GOT3 (cell line): ENCODE measurements at regions not wholly inside any gene's neighbourhood (a gene's known extent, or its start where the extent isn't known, plus 50 kb on each side); places are given as distances from the start of the nearest gene placed in this dataset.

ENCODE experiments used
- DNase-seq: peaks from one replicate; lab custom pipeline; 2025; ENCODE audit warnings: mixed read lengths; lab: John Stamatoyannopoulos, UW

DNA sequence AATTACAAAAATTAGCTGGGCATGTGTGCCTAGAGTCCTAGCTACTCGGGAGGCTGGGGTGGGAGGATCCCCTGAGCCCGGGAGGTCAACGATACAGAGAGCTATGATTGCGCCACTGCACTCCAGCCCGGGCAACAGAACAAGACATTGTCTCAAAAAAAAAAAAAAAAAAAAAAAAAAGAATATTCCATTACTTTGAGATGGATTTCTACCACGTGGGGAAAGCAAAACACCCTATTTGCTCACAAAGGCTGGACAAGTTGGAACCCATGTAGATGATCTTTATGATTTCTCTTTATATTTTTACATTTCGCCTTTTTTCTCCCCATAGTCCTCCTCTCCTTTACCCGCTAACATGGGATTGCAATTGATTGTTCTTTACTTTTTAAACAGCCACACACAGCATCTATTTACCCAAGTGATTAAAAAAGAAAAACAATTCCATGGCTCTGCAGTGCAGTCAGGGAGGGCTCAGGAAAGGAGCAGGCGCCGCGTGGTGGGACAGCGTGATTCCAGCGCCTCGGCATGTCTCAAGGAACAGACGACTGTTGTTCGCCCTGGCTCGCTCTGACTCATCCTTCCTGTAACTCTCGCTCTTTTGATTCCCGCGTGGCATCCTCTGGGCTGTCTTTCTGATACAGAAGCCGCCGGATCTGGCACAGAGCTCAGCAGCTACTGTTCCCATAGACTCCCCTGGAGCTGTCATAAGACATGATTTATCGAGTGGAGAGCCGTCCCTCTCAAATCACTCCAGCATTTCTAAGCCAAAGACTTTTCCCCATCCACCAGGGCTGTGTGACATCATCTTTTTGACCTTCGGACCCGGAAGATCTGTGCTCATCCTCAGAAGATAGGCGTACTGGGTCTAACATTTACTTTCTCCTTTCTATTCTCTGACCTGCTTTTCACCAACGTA lies 230.4 kb upstream of the AGAP1 start:
- peak; percentile 46 for DNase-seq

DNA sequence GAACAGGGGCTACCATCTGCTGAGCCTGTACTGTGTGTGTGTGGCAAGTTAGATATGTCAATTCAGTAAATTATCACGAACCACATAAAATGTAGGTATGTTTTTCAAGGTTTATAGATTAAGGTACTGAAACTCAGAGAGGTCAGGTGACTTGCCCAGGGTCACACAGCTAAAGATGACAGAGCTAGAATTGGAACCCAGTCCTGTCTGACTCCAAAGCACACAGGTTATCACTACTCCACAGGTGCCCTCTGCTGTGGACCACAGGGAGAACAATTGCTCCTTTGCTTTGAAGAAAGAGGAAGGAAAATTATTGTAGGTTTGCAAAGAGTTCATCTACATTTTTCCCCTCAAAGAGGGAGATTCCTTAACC lies 229.7 kb upstream of the AGAP1 start:
- no peak for DNase-seq

DNA sequence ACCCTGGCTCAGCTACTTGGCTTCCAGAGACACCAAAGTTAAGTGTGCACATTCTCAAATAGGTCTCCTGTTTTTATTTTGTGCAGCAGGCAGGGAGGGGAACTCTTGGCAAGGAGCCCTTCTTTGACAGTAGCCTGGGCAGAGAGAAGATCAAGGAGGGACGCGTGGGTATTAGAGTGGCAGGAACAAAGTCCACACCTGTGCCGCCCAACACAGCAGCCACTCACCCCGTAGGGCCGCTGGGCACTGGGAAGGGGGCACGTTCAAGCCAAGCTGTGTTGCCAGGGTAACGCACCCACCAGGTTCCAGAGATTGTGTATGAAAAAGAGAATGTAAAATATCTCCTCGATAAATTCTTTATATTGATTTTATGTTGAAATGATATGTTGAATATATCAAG lies 229.3 kb upstream of the AGAP1 start:
- no peak for DNase-seq

DNA sequence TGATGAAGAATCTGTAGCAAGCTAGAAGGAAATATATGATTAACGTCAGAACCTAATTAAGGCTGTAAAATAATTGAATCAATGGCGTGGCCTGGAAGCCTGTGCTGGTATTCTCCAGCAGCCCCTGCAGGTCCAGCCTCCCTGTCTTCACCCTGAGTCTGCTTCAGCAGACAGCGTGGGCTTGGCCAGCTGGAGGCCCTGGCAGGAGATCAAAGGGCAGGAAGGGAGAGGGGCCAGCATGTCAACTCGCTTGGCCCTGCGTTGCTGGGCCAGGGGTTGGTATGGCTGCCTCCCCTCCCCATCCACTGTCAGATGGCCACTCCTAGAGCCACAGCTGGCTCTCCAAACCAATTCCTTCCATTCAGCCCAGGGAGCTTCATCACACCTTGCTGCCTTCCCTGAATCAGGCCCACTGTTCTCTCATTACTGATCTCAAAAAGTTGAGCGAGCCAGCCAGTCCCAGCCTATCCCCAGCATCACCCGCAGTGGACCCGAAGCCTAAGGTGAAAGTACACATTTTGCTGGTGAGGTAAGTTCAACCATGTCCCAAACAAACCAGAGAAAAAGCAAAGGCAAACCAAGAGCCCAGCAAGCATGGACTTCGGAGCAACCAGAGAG lies 228.4 kb upstream of the AGAP1 start:
- no peak for DNase-seq

DNA sequence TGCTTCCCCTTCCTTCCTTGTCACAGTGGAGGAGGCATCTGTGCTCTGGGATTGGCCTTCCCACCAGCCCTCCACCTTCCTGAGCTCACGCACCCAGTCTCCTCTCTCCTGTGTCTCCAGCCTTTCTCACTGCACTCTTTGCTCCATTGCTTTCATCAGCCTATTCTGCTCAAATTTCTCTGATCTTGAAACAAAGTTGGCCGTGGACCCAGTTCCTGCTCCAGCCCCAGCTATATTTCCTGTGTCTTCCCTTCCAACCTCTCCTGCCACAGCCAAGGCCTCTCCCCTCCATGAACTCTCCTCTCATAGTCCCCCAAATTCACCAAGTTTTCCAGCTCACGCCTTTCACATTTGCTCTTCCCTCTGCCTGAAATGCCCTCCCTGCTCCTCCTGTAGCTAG lies 226.6 kb upstream of the AGAP1 start:
- DNase-seq: no peak

DNA sequence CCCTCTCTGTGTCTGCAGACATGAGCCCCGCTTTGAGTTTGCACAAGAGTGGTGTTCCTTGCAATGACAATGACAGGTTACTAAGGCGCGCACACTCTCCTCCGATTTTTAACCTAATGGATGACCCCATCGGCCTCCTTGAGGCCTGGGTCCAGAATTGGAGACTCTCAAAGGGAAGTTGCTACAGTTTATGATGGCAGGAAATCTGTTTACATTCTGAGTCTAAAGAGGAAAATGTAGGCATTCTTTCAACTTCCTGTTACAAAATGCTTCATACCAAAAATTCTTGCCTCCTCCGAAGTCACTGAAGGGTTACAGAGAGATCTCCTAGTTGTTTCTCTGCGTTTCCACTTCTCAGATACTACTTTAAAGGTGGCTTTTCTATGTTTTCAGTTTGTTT lies 225.3 kb upstream of the AGAP1 start:
- no peak for DNase-seq

DNA sequence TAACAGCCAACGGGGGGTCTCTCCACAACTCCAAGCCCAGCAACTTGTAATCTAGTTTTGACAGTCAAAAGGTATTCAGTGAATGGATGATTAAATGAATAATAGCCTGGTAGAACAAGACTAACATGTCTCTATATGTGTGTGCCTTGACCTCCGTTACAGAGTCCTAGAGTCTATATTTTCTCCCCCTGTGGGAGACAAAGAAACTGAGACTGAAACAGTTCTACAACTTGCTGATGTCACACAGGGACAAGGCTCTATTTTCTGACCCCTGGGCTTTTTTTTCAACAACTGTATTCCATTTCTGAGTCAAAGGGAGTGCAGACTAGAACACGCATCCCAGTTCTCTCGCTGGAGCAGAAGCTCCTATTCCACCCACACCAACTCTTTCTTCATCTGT lies 223.6 kb upstream of the AGAP1 start:
- no peak for DNase-seq

DNA sequence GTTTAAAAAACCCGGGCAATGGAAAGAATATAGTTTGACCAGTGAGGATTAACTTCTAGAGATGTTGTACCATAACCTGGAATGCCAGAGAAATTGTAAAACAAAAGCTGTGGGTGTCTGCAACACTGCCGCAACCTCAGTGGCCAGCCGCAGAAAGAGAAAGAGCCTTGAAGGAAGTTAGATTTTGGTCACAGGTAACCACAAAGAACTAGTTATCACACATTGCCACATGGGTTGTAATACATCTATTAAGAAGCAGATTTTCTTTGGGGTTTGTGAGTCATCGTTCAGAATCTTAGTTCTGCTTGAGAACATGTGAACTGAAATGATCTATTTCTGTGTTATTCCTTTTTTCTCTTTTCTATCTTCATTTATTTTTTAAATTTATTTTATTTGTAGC lies 222.9 kb upstream of the AGAP1 start:
- no peak for DNase-seq

DNA sequence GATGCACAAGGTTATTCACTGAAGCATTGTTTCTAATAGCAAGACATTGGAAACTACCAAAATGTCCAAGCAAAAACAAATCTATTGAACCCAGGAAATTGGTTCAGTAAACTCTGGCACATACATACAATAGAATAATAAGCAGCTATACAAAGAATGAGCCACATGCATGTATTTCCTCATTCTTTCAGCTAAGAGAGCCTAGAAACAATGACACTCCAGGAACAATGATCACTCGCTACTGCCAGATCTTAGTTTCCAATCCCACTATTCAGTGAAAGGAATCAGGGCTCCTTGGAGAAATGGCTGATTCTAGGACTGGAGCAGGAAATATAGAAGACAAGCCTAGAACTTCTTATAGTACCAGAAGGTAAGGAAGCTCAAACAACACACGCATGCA lies 221.9 kb upstream of the AGAP1 start:
- no peak for DNase-seq

DNA sequence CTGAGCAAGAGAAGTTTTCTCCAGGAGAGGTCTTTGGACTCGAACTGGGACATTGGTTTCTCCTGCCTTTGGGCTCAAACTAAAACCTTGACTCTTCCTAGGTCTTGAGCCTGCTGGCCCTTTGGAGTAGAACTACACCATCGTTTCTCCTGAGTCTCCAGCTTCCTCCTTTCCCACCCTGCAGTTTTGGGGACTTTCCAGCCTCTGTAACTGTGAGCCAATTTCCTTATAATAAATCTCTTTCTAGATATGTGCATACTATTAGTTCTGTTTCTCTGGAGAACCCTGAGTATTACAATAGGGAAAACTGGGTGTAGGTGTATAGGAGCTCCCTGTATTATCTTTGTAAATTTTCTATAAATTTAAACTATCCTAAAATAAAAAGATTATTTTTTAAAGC lies 219.8 kb upstream of the AGAP1 start:
- no peak for DNase-seq

DNA sequence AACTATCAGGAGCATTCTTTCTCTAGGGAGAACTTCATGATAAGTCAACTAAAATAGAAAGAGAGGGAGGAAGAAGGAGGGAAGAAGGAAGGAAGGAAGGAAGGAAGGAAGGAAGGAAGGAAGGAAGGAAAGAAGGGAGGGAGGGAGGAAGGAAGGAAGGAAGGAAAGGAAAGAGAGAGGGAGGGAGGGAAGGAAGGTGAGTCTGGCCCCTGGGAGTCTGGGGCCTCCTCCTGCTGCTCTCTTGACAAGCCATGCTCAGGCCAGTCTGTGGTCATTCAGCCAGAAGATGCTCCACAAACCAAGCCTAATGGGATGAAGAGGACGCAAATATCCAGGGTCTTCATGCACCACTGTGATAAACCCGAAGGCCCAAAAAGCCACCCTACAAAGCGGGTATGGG lies 216.4 kb upstream of the AGAP1 start:
- DNase-seq: no peak

DNA sequence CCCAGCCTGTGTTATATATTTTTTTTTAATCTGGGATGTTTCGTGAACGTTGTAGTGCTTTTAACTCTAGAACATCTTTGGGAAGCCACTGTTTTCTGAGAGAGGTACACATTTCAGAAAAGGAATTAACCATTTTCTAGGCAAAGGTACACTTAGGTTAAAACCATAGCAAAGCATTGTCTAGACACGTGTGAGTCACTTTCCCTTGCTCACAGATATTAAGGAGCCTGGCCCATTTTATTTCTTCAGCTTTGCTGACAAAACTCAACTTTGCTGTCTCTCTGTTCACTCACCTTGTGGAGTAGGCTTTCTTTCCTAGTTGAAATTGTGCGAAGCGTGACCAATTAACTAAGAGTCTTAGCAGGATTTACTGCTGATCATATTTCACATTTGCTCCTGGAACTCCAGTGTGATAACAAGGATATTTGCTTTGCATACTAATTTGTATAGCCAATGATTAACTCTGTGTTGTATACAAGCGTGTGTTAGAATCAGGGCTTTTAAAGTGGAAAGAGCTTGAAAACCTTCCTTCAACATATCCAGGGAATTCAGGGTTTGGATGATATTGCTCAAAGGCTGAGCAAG lies 215.0 kb upstream of the AGAP1 start:
- no peak for DNase-seq

DNA sequence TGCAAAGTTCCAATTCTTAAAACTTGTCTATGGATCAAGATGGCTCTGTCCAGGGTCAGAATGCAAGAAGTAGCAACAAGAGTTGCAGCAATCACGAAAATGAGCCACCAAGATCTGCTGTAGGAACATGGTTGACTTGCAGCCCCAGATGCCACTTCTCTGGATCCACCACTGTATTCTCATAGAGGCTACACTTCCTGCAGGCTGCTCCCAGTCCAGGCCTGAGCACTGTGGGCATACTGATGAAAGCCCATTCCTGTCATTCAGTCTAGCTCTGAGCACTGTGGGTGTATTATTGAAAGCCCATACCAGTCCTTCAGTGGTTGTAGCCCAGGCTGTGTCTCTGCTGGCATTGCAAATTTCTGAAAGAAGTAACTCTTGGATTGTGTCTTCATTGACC lies 213.9 kb upstream of the AGAP1 start:
- DNase-seq: no peak

DNA sequence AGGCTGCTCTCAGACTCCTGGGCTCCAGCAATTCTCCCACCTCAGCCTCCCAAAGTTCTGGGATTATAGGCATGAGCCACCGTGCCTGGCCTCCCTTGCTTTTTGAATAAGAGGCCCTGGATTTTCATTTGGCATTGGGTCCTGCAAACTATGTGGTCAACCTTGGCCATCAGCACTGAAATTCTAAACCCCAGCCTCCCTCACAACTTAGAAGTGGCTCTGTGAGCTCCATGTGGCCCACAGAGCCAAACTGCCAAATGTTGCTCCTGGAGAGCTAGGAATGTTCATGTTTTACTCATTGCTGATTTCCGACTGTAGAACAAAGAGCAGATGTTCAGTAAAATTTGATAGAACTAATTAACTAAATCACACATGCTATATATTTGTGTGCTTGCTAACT lies 210.6 kb upstream of the AGAP1 start:
- no peak for DNase-seq

DNA sequence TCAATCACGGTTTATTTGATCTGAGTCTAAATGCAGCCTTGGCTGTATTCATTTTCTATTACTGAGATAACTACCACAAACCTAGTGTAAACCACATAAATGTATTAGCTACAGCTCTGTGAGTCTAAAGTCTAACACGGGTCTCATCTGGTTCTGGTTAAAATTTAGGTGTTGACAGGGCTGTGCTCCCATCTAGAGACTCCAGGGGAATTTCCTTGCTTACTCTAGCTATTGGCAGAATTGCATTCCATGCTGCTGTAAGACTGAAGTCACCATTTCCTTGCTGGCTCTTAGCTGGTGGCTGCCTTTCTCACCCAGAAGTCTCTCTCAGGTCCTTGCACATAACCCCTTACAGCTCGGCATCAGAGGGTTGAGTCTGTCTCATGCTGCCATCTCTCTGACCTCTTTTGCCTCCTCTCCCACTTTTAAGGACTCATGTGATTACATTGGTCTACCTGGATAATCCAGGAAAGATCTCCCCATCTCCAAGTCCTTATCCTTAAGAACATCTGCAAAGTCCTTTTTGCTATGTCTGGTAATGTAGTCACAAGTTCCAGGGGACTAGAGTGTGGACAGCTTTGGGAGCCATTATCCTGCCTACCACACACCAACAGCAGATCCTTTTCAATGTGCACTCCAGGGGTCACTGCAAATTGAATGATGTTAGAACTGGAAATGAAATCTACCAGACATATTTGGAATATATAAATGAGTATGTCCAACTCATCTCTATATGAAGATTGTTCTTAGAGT lies 207.0 kb upstream of the AGAP1 start:
- DNase-seq: no peak

DNA sequence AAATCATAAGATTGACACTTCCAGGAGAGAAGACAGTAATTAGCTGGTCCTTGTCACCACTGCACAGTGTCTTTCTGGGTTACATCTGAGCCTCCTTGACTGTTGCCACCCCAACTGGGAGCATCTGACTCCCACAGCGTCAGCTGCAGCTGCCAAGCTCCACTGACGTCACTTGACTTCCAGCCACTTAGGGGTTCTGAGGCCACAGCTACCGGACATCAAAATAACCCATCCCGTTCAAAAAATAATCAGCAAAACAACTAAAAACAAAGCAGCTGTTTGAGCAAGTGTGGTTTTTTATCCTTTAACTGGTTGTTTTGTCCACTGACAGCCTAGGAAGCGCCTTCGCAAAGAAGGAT lies 206.5 kb upstream of the AGAP1 start:
- no peak for DNase-seq

DNA sequence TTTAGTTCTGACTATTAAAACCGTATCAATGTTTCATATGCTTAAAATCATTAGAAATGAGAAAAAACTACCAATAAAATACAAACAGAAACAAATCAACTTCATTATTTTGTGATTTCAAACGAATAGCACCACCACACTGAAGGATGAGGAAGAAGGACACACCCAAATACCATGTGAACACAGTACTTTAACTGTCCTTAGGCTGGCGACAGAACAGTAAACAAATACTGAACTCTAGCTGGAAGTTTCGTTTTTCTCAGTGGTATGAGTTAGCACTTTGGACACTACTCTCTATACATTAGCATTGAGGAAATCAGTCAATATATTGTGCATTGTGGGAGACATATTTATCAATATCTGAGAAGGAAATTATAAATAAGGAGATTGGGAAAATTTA lies 202.4 kb upstream of the AGAP1 start:
- no peak for DNase-seq

DNA sequence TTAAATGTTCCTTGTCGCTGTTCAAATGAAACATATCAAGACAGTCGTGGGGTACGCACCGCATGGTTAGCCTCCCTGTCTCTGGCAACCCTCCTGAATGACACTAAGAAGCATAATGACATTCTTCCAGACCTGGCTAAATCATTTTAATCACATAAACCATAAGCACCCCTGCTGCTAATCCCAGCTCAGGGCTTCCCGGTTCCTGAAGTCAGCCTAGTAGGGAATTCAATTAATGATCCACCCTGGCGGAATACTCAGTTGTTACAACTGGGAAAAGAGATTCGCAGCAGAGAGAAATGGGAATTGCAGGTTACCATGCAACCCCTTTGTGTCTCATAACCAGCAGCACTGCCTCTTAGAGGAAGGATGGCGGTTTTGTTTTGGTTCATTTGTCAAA lies 200.8 kb upstream of the AGAP1 start:
- no peak for DNase-seq

DNA sequence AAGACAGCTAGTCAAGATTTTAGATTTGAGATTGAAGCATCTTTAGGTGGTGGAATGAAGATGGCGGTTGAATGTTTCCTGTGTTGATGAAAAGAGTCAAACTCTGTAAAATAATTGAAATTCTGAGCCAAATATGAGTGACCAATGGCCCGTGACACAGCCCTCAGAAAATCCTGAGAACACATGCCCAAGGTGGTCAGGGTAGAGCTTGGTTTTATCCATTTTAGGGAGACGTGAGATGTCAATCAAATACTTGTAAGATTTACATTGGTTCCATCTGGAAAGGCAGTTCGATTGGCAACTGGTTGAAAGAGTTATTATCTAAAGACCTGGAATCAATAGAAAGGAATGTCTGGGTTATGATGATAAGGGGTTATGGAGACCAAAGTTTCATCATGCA lies 198.0 kb upstream of the AGAP1 start:
- DNase-seq: no peak

DNA sequence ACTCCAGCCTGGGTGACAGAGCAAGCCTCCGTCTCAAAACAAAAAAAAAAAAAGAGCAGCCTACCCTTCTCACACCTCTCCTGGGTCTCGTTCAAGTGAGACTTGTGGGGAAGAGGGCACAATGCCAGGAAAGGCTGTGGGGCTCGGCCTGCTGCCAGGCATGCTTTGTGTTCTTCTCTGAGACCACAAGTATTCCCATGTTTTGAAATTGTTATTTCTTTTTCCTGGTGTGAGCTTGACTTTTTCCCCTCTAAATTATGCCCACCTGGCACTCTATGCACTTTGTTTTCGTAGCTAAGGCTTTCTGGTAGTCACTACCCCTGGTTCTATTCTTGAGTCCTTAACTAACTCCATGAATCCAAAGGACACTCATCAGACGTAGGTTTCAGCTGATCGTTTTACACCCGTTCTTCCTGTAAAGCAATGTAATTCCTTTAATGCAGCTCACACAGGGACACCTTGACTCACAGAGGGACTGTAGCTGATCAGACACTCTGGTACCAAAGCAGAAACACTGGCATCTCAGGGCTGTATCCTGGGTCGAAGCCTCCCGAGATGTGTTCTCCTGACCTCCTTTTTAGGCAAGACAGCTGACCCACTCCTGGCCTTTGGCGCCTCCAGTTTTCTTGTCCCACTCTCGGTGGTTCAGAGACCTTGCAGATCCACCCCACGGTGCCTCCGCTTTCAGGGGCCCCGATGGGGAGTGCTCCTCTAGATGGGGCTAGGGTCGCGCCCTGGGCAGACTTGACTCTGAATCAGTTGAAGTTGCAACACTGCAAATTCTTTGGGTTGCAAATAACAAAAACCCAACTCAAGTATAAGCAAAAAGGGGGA lies 193.3 kb upstream of the AGAP1 start:
- no peak for DNase-seq

DNA sequence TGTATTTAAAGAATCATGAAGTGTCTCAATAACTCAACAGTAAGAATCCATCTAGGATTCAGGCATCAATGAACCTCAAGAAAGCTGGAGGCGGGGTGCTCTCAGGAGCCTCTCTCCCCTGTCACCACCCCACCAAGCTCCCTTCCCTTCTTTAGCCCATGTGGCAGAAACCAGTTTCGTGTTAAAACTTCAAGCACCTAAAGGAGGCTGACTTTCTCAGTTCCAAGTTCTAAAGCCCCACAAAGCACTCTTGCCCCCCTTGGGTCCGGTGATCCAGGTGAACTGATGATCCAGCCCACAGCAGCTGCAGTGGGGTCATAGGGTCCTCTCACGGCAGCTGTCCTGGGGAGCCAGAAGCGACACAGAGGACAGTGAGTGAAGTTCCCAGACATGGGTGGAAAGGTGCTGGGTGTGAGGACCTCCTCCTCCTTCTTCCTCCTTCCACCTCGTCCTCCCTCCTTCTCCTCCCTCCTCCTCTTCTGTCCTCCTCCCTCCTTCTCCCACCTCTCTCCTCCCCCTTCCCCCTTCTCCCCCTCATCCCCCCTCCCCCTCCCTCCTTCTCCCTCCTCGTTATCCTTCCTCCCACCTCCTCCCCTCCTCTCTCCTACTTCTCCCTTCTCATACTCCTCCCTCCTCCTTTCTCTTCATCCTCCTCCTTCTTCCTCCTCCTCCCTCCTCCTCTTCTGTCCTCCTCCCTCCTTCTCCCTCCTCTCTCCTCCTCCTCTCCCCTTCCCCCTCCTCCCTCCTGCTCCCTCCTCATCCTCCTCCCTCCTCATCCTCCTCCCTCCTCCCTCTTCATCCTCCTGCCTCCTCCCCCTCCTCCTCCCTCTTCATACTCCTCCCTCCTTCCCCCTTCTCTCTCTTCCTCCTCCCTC lies 192.4 kb upstream of the AGAP1 start:
- DNase-seq: no peak
